Subcutaneous adipose tissue (tissue), 1 donor: ENCODE measurements at regions not wholly inside any gene's neighbourhood (a gene's known extent, or its start where the extent isn't known, plus 50 kb on each side); places are given as distances from the start of the nearest gene placed in this dataset.
A peak's percentile ranks its signal among the peaks of the same experiment; 100 is the strongest.

Experiments used
- CTCF ChIP-seq: fragments of 450-650 bp; IDR thresholded peaks from one replicate; pipeline ENCODE4 v1.5.1; 2016; ENCODE audit warnings: low read depth, mild to moderate bottlenecking, control low read depth, antibody characterized with exemption, moderate library complexity

- peak; percentile 45 for TF ChIP-seq CTCF
Observed at GRCh38 chr20:53816872-53817398, 223.3 kb upstream of the ZNF217 start.

GRCh38 chr20:53815509-53815908 is 221.9 kb upstream of the ZNF217 start:
- no peak for TF ChIP-seq CTCF

GRCh38 chr20:53814060-53814459 is 220.4 kb upstream of the ZNF217 start:
- no peak for TF ChIP-seq CTCF

- peak; percentile 79 for TF ChIP-seq CTCF
Observed at GRCh38 chr20:53813636-53814035, 220.0 kb upstream of the ZNF217 start.

- TF ChIP-seq CTCF, result peak; percentile 28
Observed at GRCh38 chr20:53811577-53811976, 217.9 kb upstream of the ZNF217 start.

- no peak for TF ChIP-seq CTCF
Observed at GRCh38 chr20:53810661-53811355, 217.2 kb upstream of the ZNF217 start.

- TF ChIP-seq CTCF, result no peak
Observed at GRCh38 chr20:53809728-53810365, 216.2 kb upstream of the ZNF217 start.
